Inflammatory macrophage treated with lipopolysaccharide for 4 hours (primary cell): ENCODE measurements at regions not wholly inside any gene's neighbourhood (a gene's known extent, or its start where the extent isn't known, plus 50 kb on each side); places are given as distances from the start of the nearest gene placed in this dataset.

ENCODE experiments used
- DNase-seq: peaks from one replicate; pipeline ENCODE4 v3.0.0-alpha.2; 2020

GRCh38 chr15:62824111-62825015 is 218.2 kb upstream of the TPM1 start:
- no peak for DNase-seq

- DNase-seq = no peak
Observed at GRCh38 chr15:62825191-62825590, 217.4 kb upstream of the TPM1 start.

- DNase-seq = no peak
Observed at GRCh38 chr15:62826561-62826960, 216.0 kb upstream of the TPM1 start.

GRCh38 chr15:62828364-62828763 is 214.2 kb upstream of the TPM1 start:
- DNase-seq = no peak

GRCh38 chr15:62832231-62832630 is 210.3 kb upstream of the TPM1 start:
- DNase-seq = no peak

GRCh38 chr15:62833646-62834045 is 208.9 kb upstream of the TPM1 start:
- DNase-seq = no peak

DNA sequence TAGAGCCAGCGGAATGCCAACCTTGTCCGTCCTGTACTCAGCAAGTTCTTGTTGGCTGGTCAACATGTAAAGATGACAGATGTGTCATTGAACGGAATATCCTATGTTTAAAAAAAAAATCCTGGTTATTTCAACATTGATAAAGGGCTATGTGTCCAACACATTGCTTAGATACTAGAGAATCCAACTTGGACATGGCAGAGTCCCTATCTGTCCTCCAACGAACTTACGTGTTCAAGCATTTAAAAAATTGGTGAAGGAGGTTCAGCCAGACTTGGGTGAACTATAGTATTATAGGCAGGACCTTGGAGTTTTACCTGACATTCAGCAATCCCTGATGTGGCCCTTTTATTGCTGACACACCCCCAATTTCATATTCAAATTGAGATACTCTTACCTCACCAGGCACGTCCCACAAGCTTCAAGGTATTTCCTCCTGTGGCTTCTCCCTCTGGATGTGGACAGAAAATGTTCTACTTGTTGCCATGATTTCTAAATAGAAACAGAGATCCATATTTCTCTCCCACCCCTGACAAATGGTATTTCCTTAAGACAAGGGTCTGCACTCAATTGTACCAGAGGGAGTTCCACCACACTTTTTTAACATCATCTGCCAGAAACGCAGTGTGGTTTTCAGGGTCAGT is 207.7 kb upstream of the TPM1 start:
- DNase-seq = no peak

GRCh38 chr15:62835351-62835750 is 207.2 kb upstream of the TPM1 start:
- no peak for DNase-seq

DNA sequence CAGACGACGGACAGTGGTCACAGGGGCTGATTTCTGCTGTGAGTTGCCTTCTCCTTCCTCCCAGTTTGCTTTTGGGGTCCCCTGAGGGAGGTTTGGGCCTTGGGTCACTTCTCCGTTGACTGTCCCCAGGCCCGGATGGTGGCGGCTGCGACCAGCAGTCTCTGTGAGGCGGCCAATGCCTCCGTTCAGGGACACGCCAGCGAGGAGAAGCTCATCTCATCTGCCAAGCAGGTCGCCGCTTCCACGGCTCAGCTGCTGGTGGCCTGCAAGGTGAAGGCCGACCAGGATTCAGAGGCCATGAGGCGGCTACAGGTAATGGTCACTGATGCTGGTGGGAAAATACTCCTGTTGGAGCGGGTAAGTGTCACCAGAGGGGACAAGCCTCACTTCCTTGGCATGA is 206.8 kb upstream of the TPM1 start:
- DNase-seq = no peak

DNA sequence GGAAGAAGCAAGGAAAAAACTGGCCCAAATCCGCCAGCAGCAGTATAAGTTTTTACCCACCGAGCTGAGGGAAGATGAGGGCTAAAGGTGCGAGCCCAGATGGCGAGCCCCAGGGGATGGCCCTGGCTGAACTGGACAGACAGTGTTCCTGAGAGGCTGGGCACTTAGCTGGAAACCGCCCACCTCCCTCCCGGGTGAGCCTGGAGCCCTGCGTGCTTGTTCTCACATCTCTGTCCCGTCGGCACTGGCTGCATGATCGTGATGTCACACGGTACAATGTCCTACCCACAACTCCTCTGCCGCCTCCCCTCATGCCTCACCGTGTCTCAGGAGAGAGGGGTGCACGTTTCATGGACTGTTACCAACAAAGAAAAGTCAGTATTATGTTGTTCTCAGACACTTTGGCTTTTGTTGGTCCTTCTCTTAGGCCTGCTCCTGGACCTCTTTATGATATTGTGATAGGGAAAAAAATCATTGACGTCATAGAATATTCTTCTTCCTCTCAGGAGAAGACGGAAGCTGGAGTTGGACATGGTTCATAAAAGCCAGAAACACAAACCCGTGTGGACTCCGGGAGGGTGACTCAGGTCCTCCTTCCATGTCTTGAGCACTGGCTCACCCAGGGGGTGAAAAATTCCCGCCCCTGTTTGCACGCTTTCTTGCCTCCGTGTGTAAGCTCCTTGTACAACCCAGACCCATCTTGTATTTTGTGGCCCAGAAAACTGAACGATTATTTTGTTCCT is 201.8 kb upstream of the TPM1 start:
- no peak for DNase-seq

DNA sequence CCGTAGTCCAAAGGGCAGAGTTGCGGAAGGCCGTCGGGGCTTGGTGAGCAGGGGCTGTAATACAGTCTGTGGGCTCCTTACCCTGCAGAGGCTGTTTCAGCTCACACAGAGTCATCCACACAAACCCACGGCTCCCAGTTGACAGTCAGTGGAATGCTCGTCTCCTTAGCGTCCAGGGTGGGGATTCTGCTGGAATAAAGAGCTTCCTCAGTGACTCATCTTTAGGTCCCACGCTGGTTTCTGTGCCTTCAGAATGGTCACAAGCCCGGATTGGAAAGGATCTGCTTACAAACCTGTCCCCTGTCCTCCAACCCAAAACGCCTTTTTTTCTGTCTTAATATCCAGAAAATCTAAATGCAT is 201.3 kb upstream of the TPM1 start:
- no peak for DNase-seq

DNA sequence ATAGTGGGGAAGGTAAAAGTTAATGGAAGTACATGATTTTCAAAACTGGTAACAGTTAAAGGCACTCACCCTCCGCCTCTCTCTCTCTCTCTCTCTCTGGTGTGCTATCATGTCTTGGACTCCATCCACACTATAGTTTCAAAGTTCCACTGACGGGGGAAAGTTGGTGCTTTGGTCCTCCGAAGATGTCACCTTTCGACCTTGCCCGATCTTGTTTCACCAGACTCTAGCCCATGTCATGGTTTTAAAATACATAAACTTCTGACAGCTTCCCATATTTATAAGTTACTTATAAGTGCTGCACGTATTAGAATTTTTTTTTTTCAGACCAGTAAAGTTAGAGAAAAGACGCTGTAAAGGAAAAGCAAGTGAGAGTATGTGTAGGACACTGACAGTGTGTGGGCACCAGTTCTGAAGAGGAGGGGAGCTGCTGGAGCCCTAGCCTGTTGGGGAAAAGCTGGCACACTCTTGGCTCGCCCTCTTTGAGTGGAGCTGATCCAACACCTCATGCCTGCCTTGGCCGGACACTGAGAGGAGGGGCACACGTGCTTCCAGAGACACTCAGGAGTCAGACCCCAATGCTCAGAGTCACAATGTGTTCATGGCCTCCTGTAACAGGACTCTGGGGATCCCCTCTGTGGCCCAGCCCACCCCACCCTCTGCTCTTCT is 200.5 kb upstream of the TPM1 start:
- DNase-seq = no peak

DNA sequence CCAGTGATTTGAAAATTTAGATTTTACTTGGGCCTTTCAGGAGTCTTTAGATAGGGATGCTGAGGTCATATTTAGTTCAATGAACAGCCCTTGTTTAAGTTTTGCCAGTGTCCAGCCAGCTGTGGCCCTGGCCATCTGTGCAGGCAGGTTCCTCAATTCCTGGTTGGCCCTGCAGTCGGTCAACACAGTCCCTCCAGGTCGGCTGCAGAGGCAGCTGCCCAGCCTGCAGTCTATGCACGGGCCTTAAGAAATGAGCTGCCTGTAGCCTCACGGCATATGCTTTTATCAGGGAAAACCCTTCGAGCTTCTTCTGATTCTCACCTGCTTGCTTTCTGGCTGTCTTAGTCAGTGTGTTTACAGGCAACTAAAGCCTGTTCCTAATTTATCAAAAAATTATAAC is 199.2 kb upstream of the TPM1 start:
- DNase-seq = no peak

DNA sequence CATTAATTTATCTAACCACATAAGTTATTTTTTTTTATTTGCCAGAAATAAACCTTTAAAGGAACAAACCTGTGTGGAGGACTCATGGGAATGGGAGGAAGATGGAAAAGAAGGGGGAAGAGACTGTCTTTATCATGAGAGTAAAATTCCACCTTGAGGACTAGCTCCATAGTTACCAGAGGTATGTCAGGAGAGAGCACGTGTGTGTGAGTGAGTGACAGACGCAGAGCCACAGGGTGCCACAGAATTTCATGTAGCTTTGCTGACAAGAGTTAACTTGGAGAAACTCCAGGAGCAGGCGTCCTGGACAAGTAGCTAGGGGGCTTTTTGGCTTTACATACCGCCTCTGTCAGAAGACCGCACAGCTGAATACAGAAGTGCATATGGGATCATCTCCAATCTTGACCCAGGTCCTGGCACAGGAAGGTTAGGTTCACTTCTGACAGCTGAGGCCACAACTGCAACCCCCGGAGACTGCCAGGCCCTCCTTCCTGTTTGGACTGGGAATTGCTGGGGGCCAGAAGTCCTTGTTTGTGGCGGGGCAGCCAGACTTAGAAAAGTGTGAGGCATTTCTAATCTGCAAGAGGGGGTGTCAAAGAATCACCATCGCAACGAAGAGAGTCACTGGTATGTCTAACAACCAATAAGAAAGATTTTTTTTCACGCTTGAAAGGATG is 197.8 kb upstream of the TPM1 start:
- no peak for DNase-seq

GRCh38 chr15:62845241-62846126 is 197.1 kb upstream of the TPM1 start:
- no peak for DNase-seq

- no peak for DNase-seq
Observed at GRCh38 chr15:62846131-62846804, 196.3 kb upstream of the TPM1 start.

- DNase-seq = no peak
Observed at GRCh38 chr15:62846805-62847495, 195.6 kb upstream of the TPM1 start.

DNA sequence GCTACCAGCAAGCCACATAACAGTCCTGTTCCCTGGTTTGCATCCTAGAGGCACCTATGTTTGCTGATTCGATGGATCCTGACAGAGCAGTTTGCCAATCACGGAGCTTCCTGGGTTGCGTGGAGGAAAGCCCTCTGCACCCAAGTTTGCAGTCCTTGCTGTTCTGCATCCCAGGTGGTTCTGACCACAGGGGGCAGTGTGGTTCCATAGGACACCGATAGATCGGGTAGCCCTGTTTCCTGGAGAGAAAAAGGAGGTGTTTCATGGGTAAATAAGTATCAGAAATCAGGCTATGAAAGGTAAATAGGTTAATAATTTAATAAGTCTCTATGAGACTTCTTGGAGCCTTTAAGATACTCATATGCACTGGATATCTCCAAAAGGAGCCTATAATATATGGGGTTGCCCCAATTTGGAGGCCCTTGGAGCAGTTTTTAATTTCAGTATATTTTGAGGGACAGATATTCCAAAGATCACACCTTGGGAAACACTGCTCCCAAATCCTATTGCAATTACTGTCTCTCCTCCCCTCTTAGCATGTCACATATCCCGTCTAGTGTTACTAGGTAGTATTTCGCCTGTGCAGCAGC is 194.6 kb upstream of the TPM1 start:
- DNase-seq = peak; percentile 52

DNA sequence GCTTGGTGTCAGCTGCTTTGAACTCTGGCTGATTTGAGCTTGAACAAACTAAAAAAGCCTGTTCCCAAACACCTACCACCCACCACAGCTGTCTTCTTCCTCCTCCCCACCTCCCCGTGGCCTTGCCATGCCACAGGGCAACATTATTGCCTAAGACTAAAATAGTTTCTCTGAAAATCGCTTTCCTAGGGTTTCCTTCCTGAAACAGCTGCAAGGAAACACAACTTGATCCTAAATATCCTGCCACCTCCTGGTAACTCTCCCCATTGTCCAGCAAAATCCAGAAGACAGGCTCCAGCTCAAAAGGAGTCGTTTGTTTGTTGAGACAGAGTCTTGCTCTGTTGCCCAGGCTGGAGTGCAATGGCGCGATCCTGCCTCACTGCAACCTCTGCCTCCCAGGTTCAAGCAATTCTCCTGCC is 193.9 kb upstream of the TPM1 start:
- no peak for DNase-seq
